Prostate gland (tissue), 2 donors: ENCODE measurements at regions not wholly inside any gene's neighbourhood (a gene's known extent, or its start where the extent isn't known, plus 50 kb on each side); places are given as distances from the start of the nearest gene placed in this dataset.

ENCODE experiments used
- POLR2A ChIP-seq: fragments of 450-650 bp; IDR thresholded peaks from one replicate; pipeline ENCODE4 v1.6.1; 2016; ENCODE audit warnings: antibody characterized with exemption, mild to moderate bottlenecking
- POLR2AphosphoS5 ChIP-seq: sonication (generic); formaldehyde crosslinking; IDR thresholded peaks from one replicate; pipeline ENCODE4 v1.6.1; 2017; ENCODE audit warnings: antibody characterized with exemption
- TF ChIP-seq, protein P1 (sequence below), 4 experiments: fragments of 200-600 bp in 2 of 4; fragments of 450-650 bp in 2 of 4; sonication (generic) in 2 of 4; IDR thresholded peaks; 1 replicate in 3 of 4; 2 replicates in 1 of 4; pipeline ENCODE4 v1.5.1; 2016 to 2019; ENCODE audit warnings: antibody characterized with exemption in 4 of 4, mild to moderate bottlenecking in 2 of 4, moderate library complexity in 2 of 4

GRCh38 chr20:16124491-16124890, 448.8 kb downstream of the KIF16B start:
- TF ChIP-seq POLR2AphosphoS5 (no peak), POLR2A (no peak)
- TF ChIP-seq, protein P1, sequence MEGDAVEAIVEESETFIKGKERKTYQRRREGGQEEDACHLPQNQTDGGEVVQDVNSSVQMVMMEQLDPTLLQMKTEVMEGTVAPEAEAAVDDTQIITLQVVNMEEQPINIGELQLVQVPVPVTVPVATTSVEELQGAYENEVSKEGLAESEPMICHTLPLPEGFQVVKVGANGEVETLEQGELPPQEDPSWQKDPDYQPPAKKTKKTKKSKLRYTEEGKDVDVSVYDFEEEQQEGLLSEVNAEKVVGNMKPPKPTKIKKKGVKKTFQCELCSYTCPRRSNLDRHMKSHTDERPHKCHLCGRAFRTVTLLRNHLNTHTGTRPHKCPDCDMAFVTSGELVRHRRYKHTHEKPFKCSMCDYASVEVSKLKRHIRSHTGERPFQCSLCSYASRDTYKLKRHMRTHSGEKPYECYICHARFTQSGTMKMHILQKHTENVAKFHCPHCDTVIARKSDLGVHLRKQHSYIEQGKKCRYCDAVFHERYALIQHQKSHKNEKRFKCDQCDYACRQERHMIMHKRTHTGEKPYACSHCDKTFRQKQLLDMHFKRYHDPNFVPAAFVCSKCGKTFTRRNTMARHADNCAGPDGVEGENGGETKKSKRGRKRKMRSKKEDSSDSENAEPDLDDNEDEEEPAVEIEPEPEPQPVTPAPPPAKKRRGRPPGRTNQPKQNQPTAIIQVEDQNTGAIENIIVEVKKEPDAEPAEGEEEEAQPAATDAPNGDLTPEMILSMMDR (IDR thresholded peaks at IDR 0.05), result no peak
